Stimulated activated CD8-positive, alpha-beta memory T cell treated with anti-CD3 and anti-CD28 coated beads, Interleukin-4, amount 100 ng/mL, for 1 hour (primary cell): ENCODE measurements at regions not wholly inside any gene's neighbourhood (a gene's known extent, or its start where the extent isn't known, plus 50 kb on each side); places are given as distances from the start of the nearest gene placed in this dataset.

Experiments used
- DNase-seq, 2 donors: peaks; one replicate each; pipeline ENCODE4 v3.0.0-alpha.2; 2020; ENCODE audit warnings: low read depth in 2 of 2, low spot score in 1 of 2

DNA sequence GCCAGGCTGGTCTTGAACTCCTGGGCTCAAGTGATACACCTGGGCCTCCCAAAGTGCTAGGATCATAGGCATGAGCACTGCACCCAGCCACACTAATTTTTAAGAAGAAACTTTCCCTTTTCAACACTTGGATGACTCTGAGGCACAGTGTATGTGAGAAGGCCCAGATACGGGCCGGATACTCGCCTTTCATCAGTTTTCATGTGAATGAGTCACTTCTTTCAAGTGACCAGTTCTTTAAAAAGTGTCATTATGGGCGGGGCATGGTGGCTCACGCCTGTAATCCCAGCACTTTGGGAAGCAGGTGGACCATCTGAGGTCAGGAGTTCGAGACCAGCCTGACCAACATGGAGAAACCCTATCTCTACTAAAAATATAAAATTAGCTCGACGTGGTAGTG lies 120.8 kb downstream of the CTTN start:
- DNase-seq = no peak

DNA sequence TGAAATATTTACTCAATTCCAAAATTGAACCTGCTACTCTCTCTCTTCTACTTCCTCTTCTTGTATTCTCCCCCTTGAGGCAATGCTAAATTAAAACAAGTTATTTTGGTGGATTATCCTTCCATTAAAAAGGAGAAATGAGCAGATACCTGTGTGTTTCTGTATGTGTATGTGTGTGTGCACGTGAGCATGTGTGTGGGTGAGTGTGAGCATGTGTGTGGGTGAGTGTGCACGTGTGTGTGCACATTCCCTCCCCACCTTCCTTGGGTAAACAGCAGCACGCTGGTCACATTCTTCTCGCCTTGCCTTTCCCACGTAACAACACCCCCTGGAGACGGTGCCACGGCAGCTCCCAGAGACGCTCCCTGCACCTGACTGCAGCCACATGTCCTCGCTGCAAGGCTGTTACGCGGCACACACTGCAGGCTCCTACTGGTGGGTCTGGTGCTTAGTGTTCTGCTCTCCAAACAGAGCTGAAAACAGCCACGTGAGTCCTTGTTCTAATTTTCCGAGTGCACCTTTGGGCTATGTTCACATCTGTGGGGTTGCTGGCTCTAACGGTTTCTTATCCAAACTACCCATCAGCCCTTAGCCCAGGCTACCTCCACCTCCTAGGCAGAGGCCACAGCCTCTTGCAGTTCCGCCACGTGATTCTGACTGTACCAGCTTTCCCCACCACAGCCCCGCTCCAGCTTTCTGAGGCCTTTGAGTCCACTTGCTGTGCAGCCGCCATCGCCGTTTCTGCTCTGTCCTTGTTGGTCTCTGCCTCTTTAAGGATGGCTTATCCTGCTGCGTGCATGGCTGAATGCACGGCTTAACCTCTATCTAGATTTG lies 123.4 kb downstream of the CTTN start:
- DNase-seq = no peak

DNA sequence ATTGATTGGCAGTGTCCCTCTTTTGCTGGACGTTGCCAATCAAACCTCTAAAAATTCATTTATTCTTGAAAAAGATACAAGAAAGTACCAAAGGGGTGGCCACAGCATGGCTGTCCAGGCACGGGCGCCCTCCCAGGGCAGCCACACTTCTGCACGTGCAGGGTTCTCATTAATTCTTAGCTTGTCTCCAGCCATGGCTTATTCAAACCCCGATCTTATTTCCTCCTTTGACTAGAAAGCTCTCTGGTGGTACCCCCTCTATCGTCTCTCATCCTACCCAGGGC lies 123.9 kb downstream of the CTTN start:
- no peak for DNase-seq

DNA sequence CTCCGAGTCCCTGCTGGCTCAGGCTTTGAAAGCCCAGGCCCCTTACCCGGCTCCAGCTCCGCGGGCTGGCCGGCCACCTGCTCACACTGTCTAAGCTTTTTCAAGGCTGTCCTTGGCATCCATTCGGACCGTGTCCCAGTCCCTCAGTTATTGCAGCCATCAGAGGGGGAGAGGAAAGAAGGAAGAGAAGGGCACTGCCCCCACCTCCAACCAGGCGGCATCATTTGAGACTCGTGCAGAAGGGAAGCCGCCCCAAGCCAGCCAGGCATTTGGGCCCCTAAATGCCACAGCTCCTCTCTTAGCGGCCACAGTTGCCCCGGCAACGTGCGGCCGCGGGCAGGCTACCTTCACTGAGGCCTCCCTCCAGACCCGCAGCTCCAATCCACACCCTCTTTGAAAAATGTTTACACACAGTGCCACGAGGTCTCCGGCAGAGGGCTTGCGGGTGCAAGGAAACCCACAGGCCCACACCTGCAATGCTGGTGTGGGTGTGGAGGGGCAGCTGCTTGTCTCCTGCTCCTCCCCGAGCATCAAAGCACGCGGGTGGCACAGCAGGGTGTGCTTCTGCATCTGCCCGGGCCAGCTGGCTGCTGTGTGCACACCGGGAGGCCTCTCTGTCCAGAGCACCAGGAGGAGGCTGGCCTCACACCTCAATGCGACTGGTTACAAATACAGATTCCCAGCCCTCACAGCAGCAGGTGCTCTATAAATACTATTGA lies 124.4 kb downstream of the CTTN start:
- no peak for DNase-seq

DNA sequence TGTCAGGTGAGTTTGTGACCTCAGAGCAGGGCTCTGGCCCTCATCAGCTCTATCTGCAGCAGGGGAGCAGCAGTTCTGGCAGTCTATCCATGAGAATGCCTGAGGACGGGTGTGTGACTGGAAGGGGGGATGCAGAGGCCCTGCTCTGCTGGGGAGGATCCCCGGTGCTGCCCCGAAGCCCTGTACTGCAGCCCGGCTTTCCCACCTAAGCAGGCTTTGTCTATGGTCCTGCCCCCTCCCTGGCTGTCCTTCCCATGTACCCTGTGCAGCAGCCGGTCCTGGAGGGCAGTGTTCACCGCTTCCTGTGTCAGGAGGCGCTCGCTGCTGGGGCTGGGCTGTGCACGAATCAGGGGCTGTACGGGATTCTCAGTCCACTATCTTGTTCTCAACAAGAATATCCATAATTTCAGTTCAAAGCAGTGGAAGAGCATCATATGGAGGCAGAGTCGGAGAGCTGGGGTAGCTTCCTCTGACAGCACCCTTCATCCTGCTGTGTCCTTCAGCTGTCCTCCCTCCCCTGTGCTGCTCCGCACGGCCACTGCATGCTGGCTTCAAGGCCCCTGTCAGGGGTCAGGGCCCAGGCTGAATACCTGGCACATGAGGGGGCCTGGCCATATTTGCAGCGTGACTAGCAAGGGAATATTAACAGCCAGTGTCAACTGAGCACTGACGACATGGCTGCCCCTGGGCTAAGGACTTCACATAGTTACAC lies 125.2 kb downstream of the CTTN start:
- DNase-seq = no peak

DNA sequence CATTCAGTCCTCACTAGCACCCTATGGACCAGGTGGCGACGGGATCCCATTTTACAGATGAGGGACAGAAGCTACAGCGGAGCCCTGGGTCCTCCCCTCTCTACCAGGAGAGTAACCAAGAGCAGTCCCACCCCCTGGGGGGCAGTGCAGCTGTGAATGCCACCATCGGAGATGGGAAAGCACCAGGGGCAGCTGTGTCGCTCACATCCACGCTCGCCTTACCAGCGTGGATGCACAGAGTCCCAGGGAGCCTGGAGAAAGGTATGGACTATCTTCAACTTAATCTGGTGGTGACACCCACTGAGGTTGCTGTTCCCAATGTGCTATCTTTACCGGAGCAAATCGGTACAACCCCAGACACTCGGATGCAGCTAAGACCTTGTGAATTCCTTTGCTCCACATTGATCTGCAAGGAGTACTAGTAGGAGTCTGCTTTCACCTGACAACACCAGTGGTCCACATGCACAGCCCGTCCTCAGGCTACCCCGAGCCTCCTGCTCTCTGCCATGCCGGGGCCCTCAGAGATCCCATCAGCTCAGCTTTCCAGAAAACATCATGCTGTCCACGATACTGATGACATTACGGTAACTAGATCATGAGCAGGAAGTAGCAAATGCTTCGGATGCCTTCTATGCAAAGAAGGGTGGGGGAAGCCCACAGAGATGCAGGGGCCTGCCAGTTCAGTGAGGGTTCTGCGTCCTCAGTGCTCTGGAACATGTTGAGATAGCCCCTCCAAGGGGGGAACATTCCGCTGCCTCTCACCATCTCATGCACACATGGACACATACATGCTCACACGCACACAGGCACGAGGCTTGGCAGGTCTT lies 126.0 kb downstream of the CTTN start:
- no peak for DNase-seq

DNA sequence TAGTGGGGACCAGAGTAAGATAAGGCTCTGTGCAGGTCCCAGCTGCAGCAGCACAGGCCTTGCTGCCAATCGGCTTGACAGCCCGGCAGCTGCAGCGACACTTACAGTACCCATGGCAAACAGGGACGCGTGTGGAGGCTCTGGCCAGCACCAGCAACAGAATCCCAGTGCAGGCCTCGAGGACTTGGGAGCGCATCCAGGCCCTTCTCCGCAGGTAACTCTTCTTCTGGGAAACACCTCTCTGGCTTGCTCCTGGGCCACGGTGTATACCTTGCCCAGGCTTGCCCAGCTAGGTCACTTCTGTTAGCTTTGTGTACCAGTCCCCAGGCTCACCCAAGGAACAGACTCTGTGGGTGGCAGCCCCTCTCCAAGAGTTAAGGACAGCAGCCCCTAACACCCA lies 126.7 kb downstream of the CTTN start:
- DNase-seq = no peak

DNA sequence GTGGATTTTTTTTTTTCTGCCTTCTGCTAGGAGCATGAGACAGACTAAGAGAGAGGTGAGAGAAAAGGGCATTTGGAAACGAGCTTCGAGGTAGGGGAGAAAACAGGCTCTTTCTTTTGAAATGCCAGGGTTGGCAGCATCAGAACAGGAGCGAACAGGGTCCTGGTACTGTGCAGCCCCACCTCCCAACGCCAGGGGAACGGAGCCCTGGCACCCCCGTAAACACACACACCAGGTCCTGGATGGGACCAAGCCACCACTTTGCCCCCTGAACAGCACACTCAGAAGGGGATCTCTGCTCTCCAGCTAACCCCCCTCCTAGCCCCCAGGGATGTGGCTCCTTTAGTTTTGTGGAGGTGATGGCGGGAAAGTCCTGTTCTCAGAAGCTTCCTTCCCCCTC lies 127.1 kb downstream of the CTTN start:
- DNase-seq = no peak

DNA sequence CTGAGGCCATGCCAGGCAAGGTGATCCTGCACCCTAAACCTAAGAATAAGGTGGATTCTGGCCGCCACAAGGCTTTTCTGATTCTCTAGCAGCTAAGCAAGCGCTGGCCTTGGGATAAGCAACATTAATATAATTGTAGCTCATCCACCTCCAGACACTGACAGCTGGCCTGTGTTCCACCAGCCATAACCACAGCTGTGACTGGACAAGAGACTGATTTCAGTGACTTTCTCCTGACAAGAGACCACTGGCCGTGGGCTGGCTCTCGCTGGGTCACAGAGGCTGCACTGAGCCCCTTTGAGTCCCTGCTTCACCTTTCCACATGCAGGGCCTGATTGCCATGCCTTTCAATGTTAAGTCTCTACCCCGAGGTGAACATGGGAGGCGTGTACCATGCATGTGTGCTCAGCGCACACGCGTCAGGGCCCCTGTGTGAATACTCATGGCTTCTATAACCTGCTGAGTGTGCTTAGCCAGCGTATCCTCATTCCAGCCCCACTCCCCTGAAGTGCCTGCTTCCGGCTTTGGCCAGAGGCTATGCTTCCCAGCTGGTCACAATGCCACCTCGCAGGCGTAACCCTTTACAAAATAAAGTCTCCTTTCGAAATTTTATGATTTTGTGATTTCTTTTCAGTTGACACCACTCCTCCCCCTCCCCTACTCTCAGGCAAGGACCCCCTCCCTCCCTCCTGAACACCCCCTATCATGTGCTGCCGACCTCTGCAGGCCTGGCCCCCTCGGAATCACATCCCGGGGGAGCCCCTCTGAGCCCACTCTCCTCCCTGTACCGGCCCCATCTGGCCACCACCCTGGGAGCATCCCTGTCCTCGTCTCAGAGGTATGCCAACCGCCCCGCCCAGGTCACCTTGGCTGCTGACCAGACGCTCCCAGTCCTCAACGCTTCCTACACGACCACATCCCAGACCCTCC lies 128.1 kb downstream of the CTTN start:
- no peak for DNase-seq

DNA sequence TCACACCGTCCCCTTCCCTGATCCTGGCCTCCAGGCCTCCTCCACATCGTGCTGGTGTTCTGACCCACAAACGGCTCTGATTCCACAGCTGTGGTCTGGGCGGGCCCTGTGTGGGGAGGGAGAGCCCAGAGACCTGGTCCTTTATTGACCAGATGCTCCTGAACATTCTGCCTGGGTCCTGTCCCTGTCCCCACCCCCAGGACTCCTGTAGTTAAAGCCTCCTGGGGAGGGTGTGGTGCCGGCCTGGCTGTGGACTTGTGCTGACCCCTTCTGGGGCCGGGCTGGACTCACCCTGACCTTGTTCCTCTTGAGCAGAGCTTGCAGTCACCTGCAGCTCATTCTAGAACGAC lies 128.7 kb downstream of the CTTN start:
- DNase-seq = no peak

DNA sequence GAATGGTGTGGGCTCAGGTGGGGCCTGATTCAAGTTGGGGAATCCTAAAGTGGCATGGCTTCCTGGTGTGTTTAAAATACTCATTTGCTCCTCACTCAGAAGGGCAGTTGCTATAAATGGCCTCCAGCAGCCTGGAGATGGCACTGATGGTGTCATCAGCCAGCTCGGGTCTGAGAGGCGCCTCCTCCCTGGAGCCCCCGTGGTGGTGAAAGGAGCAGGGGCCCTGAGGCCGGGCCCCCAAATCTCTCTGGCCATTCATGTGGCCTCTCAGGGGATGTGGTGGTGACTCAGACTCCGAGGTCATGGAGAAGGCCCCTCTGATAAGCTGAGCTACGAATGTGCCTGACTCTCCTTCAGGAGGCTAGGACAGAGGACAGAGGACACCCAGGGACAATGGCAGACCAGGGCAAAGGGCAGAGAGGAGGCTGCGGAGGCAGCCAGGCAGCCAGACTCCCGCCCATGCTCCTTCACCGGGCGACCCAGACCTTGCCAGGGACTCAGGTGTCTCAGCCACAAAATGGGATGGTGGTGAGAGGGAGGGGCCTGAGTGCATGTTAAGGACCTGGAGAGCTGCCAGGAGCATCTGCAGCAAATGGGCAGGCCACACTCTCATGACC lies 129.2 kb downstream of the CTTN start:
- no peak for DNase-seq

DNA sequence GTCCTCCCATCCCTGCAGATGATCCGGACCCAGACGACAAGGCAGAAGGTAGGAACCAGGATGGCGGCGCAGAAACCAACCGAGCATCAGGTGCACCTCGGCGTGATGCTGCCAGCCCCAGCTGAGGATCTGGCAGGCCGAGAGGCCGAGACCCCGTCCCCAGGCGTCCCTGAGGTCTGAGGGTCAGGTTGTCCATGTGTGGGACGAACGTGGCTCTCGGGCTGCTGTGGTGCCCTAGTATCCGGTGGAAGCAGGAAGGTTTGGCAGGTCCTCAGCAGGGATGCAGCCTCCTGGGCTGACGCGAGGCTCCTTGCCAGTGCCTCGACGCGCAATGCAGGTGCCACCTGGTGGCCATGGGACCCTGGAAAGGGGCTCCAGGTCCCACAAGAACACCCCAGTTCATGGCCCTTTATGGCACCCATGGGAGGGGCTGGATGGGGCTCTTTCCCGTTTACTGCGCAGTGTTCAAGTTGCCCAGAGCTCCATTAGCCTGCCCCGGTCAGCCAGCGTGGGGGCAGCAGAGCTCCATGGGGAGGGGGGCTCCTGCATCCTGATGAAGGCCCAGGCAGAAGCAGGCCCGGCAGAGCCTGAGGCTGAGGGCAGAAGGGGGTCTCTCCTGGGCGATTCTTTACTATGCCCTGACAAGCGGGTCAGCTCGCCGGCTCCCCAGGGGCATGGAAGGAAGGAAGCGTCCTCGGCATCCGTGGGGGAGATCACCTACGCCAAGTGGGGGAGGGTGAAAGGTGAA lies 129.9 kb downstream of the CTTN start:
- no peak for DNase-seq

DNA sequence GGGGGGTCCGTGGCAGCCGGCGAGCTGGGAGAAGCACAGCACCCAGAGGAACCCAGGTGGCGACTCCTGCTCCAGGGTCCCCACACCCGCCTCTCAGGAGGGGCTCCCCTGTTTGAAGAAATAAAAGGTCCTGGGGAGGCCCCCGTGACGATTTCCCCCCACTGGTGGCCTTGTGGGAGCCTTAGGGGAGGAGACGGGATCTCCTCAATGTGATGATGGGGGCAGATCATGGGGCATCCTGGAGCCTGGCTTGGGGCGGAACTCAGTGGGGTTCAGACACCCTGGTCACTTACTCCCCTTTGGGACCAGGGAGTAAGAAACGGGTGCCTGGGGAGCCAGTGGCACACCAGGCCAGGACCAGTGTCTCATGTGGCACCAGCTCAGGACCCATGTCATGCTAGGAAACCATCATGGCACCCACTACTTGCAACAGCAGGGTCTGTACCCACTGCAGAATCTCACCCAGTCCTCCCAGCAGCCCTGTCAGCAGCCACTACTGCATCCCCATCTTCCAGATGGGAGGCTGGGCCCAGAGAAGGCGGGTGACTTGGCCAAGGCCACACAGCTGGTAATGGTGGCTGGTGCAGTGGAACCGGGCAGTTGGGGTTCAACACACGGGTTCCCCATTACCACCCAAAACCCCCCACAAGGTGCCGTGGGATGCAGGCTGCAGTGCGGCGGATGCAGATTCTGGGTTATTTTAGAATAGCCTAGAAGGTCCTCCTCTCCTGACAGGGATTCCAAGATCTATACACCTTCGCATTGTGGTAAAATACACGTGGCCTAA lies 130.7 kb downstream of the CTTN start:
- no peak for DNase-seq

DNA sequence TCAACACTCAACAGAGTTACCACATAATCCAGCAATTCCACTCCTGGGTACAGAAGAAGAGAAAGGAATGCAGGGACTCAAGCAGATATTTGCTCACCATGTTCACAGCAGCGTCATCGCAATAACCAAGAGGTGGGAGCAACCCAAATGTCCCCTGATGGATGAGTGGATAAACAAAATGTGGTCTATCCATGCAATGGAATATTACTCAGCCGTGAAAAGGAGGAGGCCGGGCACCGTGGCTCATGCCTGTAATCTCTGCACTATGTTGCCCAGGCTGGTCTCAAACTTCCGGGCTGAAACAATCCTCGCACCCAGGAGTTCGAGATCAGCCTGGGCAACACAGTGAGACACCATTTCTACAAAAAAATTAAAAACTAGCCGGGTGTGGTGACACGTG lies 131.7 kb downstream of the CTTN start:
- no peak for DNase-seq

DNA sequence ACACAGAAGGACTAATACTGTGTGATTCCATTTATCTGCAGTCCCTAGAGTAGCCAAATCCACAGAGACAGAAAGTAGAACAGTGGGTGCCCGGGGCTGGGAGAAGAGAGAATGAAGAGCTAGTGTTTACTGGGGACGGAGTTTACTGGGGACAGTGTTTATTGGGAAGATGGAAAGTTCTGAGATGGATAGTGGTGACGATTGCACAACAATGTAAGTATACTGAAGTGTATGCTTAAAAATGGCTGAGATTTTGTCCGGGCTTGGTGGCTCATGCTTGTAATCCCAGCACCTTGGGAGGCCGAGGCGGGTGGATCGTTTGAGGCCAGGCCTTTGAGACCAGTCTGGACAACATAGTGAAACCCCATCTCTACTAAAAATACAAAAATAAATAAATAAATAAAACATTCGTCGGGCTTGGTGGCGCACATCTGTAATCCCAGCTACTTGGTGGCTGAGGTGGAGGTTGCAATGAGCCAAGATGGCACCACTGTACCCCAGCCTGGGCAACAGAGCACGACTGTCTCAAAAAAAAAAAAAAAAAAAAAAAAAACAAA lies 132.4 kb downstream of the CTTN start:
- no peak for DNase-seq

DNA sequence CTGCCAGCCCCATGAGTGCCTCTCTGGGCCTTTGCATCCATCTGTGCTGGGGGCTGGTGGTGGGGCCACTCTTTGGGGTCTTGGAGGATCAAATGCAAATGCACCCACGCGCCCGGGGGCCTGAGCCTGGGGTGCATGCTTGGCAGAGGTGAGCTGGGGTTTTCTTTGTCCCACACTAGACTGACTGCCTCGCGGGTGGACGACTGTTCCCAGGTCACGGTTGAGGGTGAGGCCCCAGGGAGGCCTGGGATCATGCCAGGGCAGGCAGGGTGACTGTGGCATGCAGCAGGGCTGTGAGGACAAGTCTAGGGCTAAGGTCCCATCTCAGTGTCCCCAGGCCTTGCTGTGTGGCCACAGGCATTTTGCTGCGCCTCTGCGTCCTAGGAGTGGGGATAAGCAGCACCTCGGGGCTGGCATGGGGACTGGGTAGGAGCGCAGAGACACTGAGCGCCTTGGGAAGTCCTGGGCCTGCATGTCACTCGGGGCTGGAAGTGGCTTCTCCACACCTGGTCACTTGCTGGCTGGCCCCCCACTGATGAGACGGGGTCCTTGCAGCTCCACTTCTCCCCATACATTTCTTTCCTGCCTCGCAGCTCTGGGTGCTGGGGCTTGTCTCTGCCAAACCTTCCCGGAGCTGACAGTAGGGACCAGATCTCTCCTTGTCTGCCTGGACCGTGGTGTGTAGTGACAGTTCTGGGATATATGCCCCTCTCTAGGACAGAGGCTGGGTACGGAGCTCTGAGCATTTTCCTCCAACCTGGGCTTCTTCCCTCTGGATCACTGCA lies 133.1 kb downstream of the CTTN start:
- no peak for DNase-seq

DNA sequence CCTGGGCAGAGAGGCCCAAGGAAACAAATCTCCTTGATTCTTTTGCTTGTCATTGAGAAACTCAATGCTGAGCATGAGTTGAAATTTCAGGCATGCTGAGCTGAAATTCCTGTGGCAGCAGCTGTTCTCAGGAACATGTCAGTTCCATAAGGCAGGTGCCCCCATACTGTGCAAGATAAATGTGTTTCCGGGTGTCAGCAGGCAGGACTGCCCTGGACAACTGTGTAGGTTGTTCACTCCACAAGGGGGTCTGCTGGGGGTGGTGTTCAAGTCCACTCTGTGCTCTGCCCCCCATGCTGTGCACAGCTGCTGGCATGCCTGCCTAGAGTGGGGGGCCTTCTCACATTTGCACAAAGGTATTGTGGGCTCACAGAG lies 133.7 kb downstream of the CTTN start:
- no peak for DNase-seq

DNA sequence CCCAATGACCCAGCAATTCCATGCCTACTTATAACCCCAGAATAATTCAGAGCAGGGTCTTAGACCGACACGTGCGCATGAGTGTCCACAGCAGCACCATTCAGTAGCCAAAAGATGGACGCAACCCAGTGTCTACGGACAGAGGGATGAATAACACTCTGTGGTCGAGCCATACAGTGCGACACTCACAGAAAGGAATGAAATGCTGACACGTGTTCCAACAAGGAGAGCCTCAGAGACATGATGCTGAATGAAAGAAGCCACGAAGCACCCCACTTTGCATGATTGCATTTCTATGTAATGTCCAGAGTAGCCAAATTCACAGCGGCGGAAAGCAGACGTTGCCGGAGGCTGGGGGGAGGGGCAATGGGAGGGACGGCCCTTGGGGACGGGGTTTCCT lies 134.4 kb downstream of the CTTN start:
- DNase-seq = no peak
